IMR-90 (cell line): ENCODE measurements at regions not wholly inside any gene's neighbourhood (a gene's known extent, or its start where the extent isn't known, plus 50 kb on each side); places are given as distances from the start of the nearest gene placed in this dataset.

Source experiments
- CTCF ChIP-seq: conservative IDR thresholded peaks from 2 replicates; pipeline ENCODE4 v1.5.1; 2012; ENCODE audit warnings: mild to moderate bottlenecking, low read depth, low read length, improper control_type of control experiment
- MAFK ChIP-seq: IDR thresholded peaks from 2 replicates; pipeline ENCODE4 v1.6.1; 2012; ENCODE audit warnings: low read depth, low read length, improper control_type of control experiment
- MAZ ChIP-seq: IDR thresholded peaks from 2 replicates; pipeline ENCODE4 v1.6.1; 2012; ENCODE audit warnings: low read depth, mild to moderate bottlenecking, low read length, improper control_type of control experiment, moderate library complexity, borderline replicate concordance
- MXI1 ChIP-seq: IDR thresholded peaks from 2 replicates; pipeline ENCODE4 v1.6.1; 2012; ENCODE audit warnings: low read depth, mild to moderate bottlenecking, low read length, moderate library complexity, borderline replicate concordance
- POLR2A ChIP-seq: IDR thresholded peaks from 2 replicates; pipeline ENCODE4 v1.6.1; 2012; ENCODE audit warnings: mild to moderate bottlenecking, low read depth, low read length
- RFX5 ChIP-seq: IDR thresholded peaks from 2 replicates; pipeline ENCODE4 v1.8.0; 2012; ENCODE audit warnings: low read depth, mild to moderate bottlenecking, low read length, moderate library complexity
- SMC3 ChIP-seq: fragments of 150-350 bp; IDR thresholded peaks from 2 replicates; pipeline ENCODE4 v1.6.1; 2016; ENCODE audit warnings: low read depth, mild to moderate bottlenecking, antibody characterized with exemption, low read length, moderate library complexity

GRCh38 chr11:92632495-92632894 is 337.0 kb upstream of the MTNR1B start:
- TF ChIP-seq CTCF (no peak), POLR2A (no peak), MAFK (no peak), RFX5 (no peak), MXI1 (no peak), MAZ (no peak), SMC3 (no peak)
